HL-60 (cell line): ENCODE measurements at regions not wholly inside any gene's neighbourhood (a gene's known extent, or its start where the extent isn't known, plus 50 kb on each side); places are given as distances from the start of the nearest gene placed in this dataset.

Experiments used
- DNase-seq, 2 experiments: peaks; one replicate each; pipeline ENCODE4 v3.0.0-alpha.2; 2010 to 2020; ENCODE audit warnings: low read depth in 1 of 2, low spot score in 1 of 2
- H3K27ac ChIP-seq: fragments of 250-450 bp; sonication (Bioruptor Pico); replicated peaks from 2 replicates; pipeline ENCODE4 v1.5.1; 2020; ENCODE audit warnings: mild to moderate bottlenecking, moderate library complexity
- H3K27me3 ChIP-seq: fragments of 250-450 bp; sonication (Bioruptor Pico); 2 replicates; pipeline ENCODE4 v1.5.1; 2021; ENCODE audit warnings: mild to moderate bottlenecking, moderate library complexity; ENCODE audit not compliant: insufficient read depth, poor library complexity, severe bottlenecking
- H3K4me3 ChIP-seq: replicated peaks from 2 replicates; pipeline ENCODE4 v1.5.1; 2011; ENCODE audit warnings: mild to moderate bottlenecking, control low read depth, low read length; ENCODE audit not compliant: insufficient read depth
- CTCF ChIP-seq: IDR thresholded peaks from one replicate; pipeline ENCODE4 v1.5.1; 2011; ENCODE audit warnings: low read length, control low read depth, inconsistent platforms; ENCODE audit not compliant: insufficient read depth
- GABPA ChIP-seq: IDR thresholded peaks from 2 replicates; pipeline ENCODE4 v1.6.1; 2012; ENCODE audit warnings: low read depth
- POLR2AphosphoS5 ChIP-seq: IDR thresholded peaks from 2 replicates; pipeline ENCODE4 v1.6.1; 2012; ENCODE audit warnings: low read depth
- REST ChIP-seq: IDR thresholded peaks from 2 replicates; pipeline ENCODE4 v1.6.1; 2012; ENCODE audit warnings: low read depth; ENCODE audit not compliant: insufficient replicate concordance
- SPI1 ChIP-seq: IDR thresholded peaks from 2 replicates; pipeline ENCODE4 v1.6.1; 2012; ENCODE audit warnings: low read depth, mild to moderate bottlenecking, borderline replicate concordance

- H3K27me3 ChIP-seq, result no peaks in the 10 kb centered on the region
- H3K27ac ChIP-seq, result no peak overlapping the region
- TF ChIP-seq GABPA (no peak), CTCF (no peak), POLR2AphosphoS5 (no peak), REST (no peak), SPI1 (no peak)
- H3K4me3 ChIP-seq, result no peak overlapping the region
- no peak for DNase-seq
Measured at GRCh38 chr3:164236851-164237250, 841.4 kb downstream of the SI start.

GRCh38 chr3:164235289-164236028, 842.8 kb downstream of the SI start:
- H3K27me3 ChIP-seq, result no peaks in the 10 kb centered on the region

GRCh38 chr3:164233951-164234350, 844.3 kb downstream of the SI start:
- Histone ChIP-seq H3K27me3 (no peaks in the 10 kb centered on the region), H3K4me3 (no peak overlapping the region), H3K27ac (no peak overlapping the region)
- TF ChIP-seq POLR2AphosphoS5 (no peak), REST (no peak), CTCF (no peak), GABPA (no peak), SPI1 (no peak)
- DNase-seq, result no peak

More at GRCh38 chr3:164235289-164236028, 842.8 kb downstream of the SI start:
- TF ChIP-seq GABPA, result no peak
- no peak for TF ChIP-seq CTCF
- no peak for DNase-seq
- H3K4me3 ChIP-seq, result no peak overlapping the region
- H3K27ac ChIP-seq, result no peak overlapping the region

GRCh38 chr3:164231718-164232117, 846.6 kb downstream of the SI start:
- TF ChIP-seq SPI1 (no peak), CTCF (no peak), POLR2AphosphoS5 (no peak), REST (no peak), GABPA (no peak)
- no peak for DNase-seq

More at GRCh38 chr3:164231718-164232117, 846.6 kb downstream of the SI start:
- H3K27me3 ChIP-seq, result no peaks in the 10 kb centered on the region
- no peak overlapping the region for H3K4me3 ChIP-seq
- no peak overlapping the region for H3K27ac ChIP-seq
